ENCODE measurements at regions not wholly inside any gene's neighbourhood (a gene's known extent, or its start where the extent isn't known, plus 50 kb on each side); places are given as distances from the start of the nearest gene placed in this dataset.

DNA sequence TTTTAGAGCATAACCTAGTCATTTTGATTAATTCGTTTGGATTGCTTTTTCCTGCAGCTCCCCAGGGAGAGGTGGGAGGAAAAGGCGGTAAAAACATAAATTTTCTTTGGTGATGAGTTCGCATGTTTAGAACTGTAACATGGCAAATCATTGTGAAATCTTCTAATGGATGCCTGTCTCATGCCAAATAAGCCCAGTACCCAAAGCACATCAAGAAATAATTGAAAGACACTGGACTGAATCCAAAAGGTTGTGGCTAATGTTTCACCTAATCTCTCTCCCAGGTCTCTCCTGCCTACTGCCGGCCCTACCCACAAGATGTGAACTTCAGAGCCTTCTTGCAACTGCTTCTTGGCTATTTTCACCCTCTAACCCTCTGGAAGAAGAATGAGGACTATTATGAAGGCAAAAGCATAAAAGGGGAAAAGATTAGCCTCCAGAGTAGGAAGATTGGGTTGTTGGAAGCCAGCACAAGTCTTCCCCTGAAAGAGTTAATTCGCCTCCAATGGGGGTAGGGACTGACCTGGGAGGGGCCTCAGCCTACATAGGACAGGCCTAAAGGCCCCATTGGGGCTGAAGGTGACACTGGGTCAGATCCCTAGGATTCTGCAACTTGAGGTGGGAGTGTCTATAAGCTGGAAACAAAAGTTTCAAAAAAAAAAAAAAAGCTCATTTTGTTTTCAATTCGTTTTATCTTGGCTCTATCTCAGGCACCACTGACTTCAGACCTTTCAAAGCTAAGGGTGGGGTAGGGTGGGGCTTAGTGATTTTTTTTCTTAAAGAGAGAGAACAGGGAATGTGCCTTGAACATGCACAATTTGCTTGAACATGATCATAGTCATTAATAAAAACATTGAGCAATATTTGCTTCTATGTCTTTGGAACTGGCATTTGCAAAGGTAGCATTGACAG lies 278.6 kb upstream of the KLF3 start:
- no peaks in the 10 kb centered on the region for H3K4me1 ChIP-seq (ENCODE audit: control insufficient read depth, insufficient read depth, low read length)
- peaks cover 1% of the 10 kb centered on the region for H3K27me3 ChIP-seq (ENCODE audit: control insufficient read depth, insufficient read depth, low read length)
- POLR2A ChIA-PET (ENCODE audit: unreplicated experiment) = no interaction called here
- no peak overlapping the region for H3K14ac ChIP-seq (replicated peaks; ENCODE audit: low read depth, low read length)
- H2AK9ac ChIP-seq (replicated peaks; ENCODE audit: low read depth, low read length, poor library complexity) = no peak overlapping the region
- no peaks in the 10 kb centered on the region for H3K9me3 ChIP-seq (ENCODE audit: control insufficient read depth, insufficient read depth, low read length)
- no peak overlapping the region for H2BK20ac ChIP-seq (ENCODE audit: low read depth, low read length)
- no peak overlapping the region for H4K5ac ChIP-seq (ENCODE audit: low read depth, low read length)
- H3K4me3 ChIP-seq (ENCODE audit: insufficient read depth, low read depth, low read length) = no peak overlapping the region
- no peak overlapping the region for H3K18ac ChIP-seq (ENCODE audit: low read depth, low read length)
- CTCF ChIA-PET = interaction anchor here (0.7 to 1.3 kb wide), 2 partner anchors 12 to 46 kb away, joined by 3 read pairs; no protein-coding TSS in a partner anchor
- H4K20me1 ChIP-seq (ENCODE audit: insufficient read depth, low read length) = no peaks in the 10 kb centered on the region
- no TSS peak for BruUV-seq (replicated peaks)
- no peaks in the 10 kb centered on the region for H3K79me1 ChIP-seq (ENCODE audit: low read depth in 1 of 2, low read length in 2 of 2)
- intact Hi-C loops (cut with micrococcal nuclease) (no loop called here), dilution Hi-C loops (cut with HindIII; ENCODE audit: low sequenced_read_pairs, unreplicated experiment) (no loop called here), in situ Hi-C loops (cut with MboI; ENCODE audit: low sequenced_read_pairs) (loop anchor here (25.0 kb wide), 1 partner anchor 102 kb away; no protein-coding TSS in a partner anchor)
- WGBS, 2 experiments (ENCODE audit: extremely low coverage in 2 of 2, insufficient read length in 1 of 2) = 60% methylated on average over 1 of the region's 6 CpGs; no CpG with 5 or more reads in 1 of the 2 experiments
- ATAC-seq (ENCODE audit: low read depth) (no peak), DNase-seq (no peak)
- no peak overlapping the region for H4K91ac ChIP-seq (ENCODE audit: insufficient read depth, low read depth, low read length)
- H3K56ac ChIP-seq (ENCODE audit: extremely low read depth, insufficient read depth, low read length) = no peak overlapping the region
- H3K27ac ChIP-seq (ENCODE audit: insufficient read depth, low read length) = no peak overlapping the region
- no peak overlapping the region for H3K9ac ChIP-seq (ENCODE audit: low read depth, low read length)
- H2BK120ac ChIP-seq (ENCODE audit: low read depth, low read length) = no peak overlapping the region
- H3K9me1 ChIP-seq (ENCODE audit: insufficient read depth, low read length) = no peaks in the 10 kb centered on the region
- TF ChIP-seq, protein P1, sequence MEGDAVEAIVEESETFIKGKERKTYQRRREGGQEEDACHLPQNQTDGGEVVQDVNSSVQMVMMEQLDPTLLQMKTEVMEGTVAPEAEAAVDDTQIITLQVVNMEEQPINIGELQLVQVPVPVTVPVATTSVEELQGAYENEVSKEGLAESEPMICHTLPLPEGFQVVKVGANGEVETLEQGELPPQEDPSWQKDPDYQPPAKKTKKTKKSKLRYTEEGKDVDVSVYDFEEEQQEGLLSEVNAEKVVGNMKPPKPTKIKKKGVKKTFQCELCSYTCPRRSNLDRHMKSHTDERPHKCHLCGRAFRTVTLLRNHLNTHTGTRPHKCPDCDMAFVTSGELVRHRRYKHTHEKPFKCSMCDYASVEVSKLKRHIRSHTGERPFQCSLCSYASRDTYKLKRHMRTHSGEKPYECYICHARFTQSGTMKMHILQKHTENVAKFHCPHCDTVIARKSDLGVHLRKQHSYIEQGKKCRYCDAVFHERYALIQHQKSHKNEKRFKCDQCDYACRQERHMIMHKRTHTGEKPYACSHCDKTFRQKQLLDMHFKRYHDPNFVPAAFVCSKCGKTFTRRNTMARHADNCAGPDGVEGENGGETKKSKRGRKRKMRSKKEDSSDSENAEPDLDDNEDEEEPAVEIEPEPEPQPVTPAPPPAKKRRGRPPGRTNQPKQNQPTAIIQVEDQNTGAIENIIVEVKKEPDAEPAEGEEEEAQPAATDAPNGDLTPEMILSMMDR (conservative IDR thresholded peaks at IDR 0.05; ENCODE audit: low read depth, low read length) = no peak
- H3K36me3 ChIP-seq (ENCODE audit: control insufficient read depth, insufficient read depth, low read length) = no peaks in the 10 kb centered on the region
- no peak overlapping the region for H2AK5ac ChIP-seq (ENCODE audit: low read depth, low read length)
- H4K8ac ChIP-seq (ENCODE audit: low read depth in 2 of 2, low read length in 2 of 2) = no peak overlapping the region
- no peak overlapping the region for H2BK15ac ChIP-seq (ENCODE audit: low read depth, low read length)
- no peak overlapping the region for H2BK5ac ChIP-seq (ENCODE audit: low read depth, low read length, poor library complexity, severe bottlenecking)
- H2AFZ ChIP-seq (replicated peaks; ENCODE audit: low read length, poor library complexity) = no peak overlapping the region
- no peak overlapping the region for H3K23ac ChIP-seq (ENCODE audit: low read depth, low read length)
- no peak overlapping the region for H3K4ac ChIP-seq (ENCODE audit: low read depth, low read length)
- no peak overlapping the region for H3K4me2 ChIP-seq (ENCODE audit: low read depth, low read length)

Data from IMR-90 (cell line).